ENCODE measurements at regions not wholly inside any gene's neighbourhood (a gene's known extent, or its start where the extent isn't known, plus 50 kb on each side); places are given as distances from the start of the nearest gene placed in this dataset.

- DNase-seq = no peak
Measured at GRCh38 chr1:199724049-199724448, 303.5 kb upstream of the NR5A2 start.

- no peak for DNase-seq
Measured at GRCh38 chr1:199725002-199725565, 302.4 kb upstream of the NR5A2 start.

GRCh38 chr1:199727682-199728081 lies 299.8 kb upstream of the NR5A2 start:
- DNase-seq = no peak

- no peak for DNase-seq
Measured at GRCh38 chr1:199728345-199728744, 299.2 kb upstream of the NR5A2 start.

GRCh38 chr1:199733125-199733524 lies 294.4 kb upstream of the NR5A2 start:
- DNase-seq = no peak

- DNase-seq = no peak
Measured at GRCh38 chr1:199734186-199734585, 293.3 kb upstream of the NR5A2 start.

- no peak for DNase-seq
Measured at GRCh38 chr1:199735660-199736059, 291.9 kb upstream of the NR5A2 start.

GRCh38 chr1:199736646-199737045 lies 290.9 kb upstream of the NR5A2 start:
- no peak for DNase-seq

- no peak for DNase-seq
Measured at GRCh38 chr1:199741586-199741985, 285.9 kb upstream of the NR5A2 start.

- no peak for DNase-seq
Measured at GRCh38 chr1:199742547-199742946, 285.0 kb upstream of the NR5A2 start.

GRCh38 chr1:199743227-199743626 lies 284.3 kb upstream of the NR5A2 start:
- no peak for DNase-seq

GRCh38 chr1:199746666-199747384 lies 280.7 kb upstream of the NR5A2 start:
- no peak for DNase-seq

- DNase-seq = no peak
Measured at GRCh38 chr1:199747984-199748383, 279.5 kb upstream of the NR5A2 start.

- no peak for DNase-seq
Measured at GRCh38 chr1:199751506-199751905, 276.0 kb upstream of the NR5A2 start.

GRCh38 chr1:199751962-199752687 lies 275.4 kb upstream of the NR5A2 start:
- DNase-seq = no peak

- DNase-seq = no peak
Measured at GRCh38 chr1:199752688-199753027, 274.9 kb upstream of the NR5A2 start.

- DNase-seq = no peak
Measured at GRCh38 chr1:199753513-199753912, 274.0 kb upstream of the NR5A2 start.

- no peak for DNase-seq
Measured at GRCh38 chr1:199756066-199756465, 271.4 kb upstream of the NR5A2 start.

- no peak for DNase-seq
Measured at GRCh38 chr1:199758626-199759255, 268.8 kb upstream of the NR5A2 start.

- DNase-seq = no peak
Measured at GRCh38 chr1:199759268-199759730, 268.2 kb upstream of the NR5A2 start.

- DNase-seq = no peak
Measured at GRCh38 chr1:199762572-199762971, 264.9 kb upstream of the NR5A2 start.

- DNase-seq = no peak
Measured at GRCh38 chr1:199766218-199766792, 261.2 kb upstream of the NR5A2 start.

GRCh38 chr1:199767700-199768099 lies 259.8 kb upstream of the NR5A2 start:
- no peak for DNase-seq

All from activated effector memory CD4-positive, alpha-beta T cell treated with anti-CD3 and anti-CD28 coated beads, Interleukin-2, amount 50 U/mL, for 16 hours (primary cell).